GM18907 (cell line): ENCODE measurements at regions not wholly inside any gene's neighbourhood (a gene's known extent, or its start where the extent isn't known, plus 50 kb on each side); places are given as distances from the start of the nearest gene placed in this dataset.

Source experiments
- ATAC-seq: cut with Tn5 transposase; IDR thresholded peaks from one replicate; pipeline ENCODE4 v1.9.1; 2021; ENCODE audit warnings: mild to moderate bottlenecking, moderate library complexity; ENCODE audit not compliant: unreplicated experiment

DNA sequence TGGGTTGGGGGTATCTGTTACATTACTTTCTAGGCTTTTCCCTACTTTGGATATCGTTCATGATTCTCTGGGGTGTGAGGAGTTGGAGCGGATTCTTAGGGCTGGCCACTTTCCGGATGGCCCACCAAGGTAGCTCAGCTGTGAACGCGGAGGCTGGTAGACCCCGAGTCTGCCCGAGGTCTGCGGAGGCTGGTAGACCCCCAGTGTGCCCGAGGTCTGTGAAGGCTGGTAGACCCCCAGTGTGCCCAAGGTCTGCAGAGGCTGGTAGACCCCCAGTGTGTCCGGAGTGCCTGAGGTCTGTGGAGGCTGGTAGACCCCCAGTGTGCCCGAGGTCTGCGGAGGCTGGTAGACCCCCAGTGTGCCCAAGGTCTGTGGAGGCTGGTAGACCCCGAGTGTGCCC, 99.2 kb upstream of the ZNF469 start:
- no peak for ATAC-seq

DNA sequence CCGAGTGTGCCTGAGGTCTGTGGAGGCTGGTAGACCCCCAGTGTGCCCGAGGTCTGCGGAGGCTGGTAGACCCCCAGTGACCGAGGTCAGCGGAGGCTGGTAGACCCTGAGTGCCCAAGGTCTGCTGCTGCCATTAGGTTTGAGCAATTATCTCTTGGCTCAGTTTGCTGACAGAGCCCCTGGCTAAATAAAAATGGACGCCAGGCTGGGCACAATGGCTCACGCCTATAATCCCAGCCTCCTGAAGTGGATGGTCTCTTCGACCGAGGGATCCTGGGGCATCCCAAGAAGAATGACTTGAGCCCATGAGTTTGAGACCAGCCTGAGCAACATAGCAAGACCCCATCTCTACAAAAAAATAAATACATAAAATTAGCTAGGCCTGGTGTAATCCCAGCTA, 98.7 kb upstream of the ZNF469 start:
- ATAC-seq: no peak

DNA sequence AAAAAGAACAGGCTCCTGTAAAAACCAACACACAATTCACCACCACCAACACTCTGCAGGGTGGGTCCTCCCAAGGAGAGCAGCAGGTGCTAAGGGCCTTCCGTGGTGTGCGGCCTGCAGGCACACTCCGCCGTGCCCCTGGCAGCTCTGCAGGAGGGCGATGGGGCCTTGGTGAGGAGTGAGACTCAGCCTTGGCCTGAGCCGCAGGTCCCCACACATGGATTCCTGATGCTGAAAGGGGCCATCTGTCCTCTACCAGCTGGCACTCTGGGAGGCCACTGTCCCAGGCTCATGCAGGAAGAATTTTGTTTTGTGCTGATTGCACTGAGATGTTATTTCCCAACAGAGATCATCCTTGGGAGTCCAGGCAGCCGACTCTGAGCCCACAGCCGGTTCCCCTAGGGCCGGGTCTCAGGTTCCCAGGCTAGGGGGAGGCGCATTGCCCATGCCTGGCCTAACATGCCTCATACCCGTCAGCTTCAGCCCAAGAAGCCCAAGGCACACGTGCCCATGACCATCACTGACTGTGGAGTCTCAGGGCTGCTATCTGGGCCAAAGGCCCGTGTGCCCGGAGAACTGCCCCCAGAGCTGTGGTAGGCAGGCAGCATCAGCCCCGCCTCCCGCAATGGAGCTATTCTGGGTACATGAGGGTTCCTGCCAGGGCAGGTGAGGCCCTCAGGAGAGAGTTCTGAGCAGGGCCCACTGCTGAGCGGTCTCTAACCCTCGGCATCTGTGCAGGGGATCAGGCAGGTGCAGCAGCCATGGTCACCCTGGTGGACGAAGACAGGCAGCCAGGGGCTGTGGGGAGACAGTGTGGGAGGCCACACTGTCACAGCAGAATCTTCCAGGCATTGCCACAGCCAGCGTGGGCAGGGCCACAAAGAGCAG, 97.9 kb upstream of the ZNF469 start:
- no peak for ATAC-seq

DNA sequence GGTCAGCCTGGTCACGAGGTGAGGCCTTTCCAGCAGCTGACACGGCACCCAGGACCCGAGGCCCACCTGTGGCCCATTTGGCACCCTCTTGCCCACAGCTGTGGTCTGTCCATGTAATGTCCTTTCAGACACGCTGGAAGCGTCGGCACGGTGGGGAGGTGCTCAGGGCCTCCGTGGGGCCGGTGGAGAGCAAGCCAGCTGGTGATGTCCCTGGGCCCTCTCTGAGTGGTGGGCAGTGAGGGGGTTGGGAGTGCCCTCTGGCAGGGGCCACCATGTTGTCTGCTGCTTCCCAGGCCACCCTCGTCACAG, 97.3 kb upstream of the ZNF469 start:
- no peak for ATAC-seq

GRCh38 chr16:88286301-88286923, 96.3 kb upstream of the ZNF469 start:
- no peak for ATAC-seq

GRCh38 chr16:88287219-88287618, 95.5 kb upstream of the ZNF469 start:
- no peak for ATAC-seq

DNA sequence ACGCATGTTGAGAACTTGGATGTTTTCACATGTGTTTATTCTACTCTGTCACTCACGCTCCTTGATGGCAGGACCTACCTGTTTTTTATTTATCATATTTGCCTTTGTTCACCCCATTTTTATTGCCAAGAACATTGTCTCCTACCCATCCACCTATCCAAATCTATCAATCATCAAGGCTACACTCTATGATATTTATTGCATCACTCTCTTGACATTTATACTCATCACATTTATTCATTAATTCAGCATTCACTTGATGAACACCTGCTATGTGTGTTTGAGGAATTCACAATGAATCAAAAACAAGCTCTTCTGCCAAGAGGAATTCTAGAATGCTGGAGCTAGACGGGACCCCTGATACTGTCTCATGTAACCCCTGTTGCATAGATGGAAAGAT, 94.5 kb upstream of the ZNF469 start:
- no peak for ATAC-seq

- no peak for ATAC-seq
Observed at GRCh38 chr16:88289001-88289400, 93.8 kb upstream of the ZNF469 start.

DNA sequence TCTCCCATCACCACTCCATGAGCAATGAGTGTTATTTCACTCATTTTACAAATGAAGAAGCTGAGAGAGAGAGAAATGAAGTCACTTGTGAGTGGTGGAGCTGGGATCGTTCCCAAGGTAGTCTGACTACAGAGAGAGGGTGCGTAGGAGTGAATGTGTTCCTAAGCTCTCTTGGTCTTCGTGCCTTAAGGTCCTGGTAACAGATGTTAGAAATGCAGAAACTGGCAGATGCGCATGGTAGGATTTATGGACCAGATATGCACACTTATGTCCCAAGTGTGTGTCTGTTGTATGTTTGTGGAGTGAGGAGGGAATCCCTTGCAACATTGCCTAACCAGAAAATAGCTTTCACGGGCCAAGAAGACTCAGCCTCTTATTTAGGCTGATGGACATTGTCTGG, 93.2 kb upstream of the ZNF469 start:
- ATAC-seq: no peak

GRCh38 chr16:88289968-88290401, 92.8 kb upstream of the ZNF469 start:
- ATAC-seq: no peak

DNA sequence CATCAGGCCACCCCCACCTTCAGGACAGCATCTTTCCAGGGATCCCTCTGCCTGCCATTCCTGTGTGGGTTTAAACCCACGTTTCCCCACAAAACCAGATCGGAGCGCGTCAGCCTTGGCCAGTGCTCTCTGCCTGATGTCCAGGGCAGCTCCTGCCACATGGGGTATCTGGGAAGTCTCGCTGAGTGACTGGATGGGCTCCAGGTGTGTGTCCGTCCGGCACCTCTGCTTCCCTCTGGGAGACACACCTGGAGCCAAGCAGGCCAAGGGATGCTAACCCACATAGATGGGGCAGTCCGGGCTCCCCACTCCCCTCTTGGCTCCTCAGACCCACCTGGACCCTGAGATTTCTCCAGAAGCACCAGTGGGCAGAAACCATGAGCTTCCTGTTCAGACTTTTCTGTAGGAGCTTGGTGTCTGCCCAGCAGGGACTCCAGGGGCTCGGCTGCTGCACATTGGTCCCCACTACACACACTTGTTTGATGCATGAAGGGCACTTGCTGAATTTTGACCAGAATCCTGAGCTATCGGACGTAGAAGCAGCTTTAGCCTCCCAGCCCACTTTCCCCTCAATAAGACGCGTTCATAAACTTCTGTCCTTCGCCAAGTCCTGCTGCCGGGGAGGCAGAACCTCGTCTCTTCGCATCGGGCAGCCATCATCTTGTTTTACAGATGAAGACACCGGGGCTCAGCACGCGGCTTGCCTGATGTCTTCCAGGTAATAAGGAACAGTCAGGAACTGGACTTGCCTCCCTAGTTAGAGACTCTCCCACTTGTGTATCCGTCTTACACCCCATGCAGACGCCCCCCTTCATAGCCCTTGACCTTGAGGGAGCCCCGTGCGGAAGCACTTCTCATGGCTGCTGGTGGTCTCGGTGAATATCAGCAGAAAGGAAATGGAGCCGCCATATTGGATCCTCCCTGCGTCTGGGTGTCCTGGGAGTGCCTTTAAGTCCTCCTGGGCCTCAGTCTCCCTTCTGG, 91.6 kb upstream of the ZNF469 start:
- no peak for ATAC-seq

GRCh38 chr16:88292007-88292970, 90.5 kb upstream of the ZNF469 start:
- ATAC-seq: no peak

DNA sequence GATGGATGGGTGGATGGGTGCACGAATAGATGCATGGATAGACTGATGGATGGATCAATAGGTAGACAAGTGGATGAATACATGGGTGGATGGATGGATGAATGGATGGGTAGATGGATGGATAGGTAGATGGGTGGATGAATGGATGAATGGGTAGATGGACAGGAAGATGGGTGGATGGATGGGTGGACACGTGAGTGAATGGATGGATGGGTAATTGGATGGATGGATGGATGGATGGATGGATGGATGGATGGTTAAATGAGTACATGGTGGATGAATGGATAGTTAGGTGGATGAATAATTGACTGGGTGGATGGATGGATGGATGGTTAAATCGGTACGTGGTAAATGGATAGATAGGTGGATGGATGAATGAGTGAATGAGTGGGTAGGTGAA, 89.7 kb upstream of the ZNF469 start:
- ATAC-seq: no peak

DNA sequence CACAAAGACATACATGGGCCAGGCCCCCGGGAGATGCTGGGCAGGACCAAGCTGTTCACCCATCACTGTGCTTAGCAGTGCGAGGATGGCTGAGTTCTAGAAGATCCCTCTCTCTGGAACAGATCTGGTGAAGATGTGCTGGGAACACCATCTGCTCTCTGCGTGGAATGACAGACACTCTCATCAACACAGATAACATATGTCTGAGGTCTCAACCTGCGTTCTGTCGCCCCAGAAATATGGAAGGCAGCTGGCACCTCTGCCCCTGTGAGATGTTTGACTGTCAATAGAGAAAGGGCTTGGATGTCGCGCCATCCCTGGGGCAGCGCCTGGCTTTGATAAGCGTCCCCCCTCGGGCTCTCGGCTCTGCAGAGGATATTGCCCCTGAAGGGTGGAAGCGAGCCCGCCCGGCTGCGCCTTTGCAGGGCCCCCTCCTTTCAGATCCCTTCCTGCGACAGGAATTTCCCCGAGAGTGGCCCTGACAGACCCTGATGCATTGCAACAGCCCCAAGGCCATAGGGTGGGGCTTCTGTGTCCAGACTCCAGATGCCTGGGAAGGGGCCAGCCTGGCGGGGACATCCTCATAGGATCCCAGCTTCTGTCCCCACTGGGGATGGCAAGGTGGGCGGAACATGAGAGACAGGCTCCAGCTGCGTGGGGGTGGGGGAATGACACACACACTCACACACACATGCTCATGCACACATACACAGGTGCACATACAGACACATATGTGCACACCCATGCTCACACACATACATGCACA, 86.9 kb upstream of the ZNF469 start:
- ATAC-seq: no peak

DNA sequence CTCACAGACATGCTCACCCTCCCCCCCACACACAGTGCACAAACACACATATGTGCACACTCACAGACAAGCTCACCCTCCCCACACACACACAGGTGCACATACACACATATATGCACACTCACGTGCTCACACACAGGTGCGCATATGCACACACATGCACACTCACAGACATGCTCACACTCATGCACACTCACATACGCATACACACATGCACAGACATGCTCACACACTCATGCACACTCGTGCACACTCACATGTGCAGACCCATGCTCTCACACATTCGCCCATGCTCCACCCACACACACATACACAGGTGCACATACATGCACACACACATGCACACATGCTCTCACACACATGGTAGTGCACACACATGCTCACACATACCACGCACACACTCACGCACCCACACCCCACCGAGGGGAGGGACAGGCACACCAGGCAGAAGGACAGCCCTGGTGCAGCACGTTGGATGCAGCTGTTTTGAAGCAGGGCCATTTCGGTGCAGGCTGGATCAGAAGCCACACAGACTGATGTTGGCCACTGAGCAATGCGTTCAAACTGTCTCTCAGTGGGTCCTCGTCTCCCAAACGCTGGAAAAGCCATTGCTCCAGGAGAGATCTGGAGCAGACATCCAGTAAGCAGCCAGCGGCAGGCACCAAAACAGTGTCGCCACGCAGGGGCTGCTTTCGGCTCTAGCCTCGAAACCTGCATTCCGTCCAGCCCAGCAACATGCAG, 86.2 kb upstream of the ZNF469 start:
- ATAC-seq: no peak

DNA sequence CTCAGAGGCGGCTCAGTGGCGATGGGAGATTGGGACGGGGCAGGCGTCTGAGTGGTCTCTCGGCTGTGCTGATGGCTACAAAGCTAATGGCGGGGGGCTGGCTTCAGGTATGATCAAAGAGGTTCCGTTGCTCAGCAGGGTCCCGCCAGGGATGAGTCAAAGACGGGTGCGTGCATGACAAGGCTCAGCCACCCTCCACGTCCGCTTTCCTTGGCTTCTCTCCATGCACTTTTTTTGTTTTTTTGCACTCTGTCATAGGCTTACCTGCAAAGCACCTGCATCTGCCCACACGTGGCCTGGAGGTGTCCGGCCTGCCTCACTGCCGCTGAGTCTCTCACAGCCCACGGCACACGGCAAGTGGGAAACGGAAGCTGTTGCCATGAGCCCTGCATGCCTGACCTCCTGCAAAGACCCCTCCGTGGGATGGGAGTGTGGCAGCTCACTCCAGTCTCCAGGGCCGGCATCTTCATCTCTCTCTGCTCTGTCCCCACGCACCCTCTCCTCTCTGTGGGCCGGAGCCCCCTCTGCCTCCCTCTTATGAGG, 85.5 kb upstream of the ZNF469 start:
- no peak for ATAC-seq

DNA sequence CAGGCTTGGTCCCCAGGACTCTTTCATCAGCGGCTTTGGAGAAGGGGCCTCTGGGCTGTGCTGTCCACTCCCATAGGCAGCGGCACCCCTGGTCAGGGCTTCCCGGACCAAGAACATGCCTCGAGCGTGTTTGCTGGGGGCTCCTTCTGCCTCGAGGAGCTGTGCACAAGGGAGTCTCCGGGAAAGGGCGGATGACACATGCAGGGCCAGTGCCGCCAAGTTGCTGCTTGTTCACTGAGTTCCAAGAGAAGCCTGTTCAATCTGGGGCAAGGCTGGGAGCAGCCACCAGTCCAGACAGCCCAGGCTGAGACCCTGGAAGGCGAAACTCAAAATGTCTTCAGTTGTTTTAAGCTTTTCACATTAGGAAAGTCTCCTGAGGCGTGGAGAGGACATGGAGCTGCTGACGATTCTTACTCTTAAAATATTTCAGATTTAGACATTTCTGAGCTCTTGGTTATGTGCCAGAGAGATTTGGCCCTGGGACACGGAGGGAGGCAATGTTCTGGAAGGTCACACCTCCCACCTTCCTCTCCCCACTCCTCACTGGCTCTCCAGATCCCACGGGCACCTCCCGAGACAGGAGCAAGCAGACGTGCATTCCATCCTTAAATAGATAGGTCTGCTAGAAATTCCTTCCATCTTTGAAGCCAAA, 84.5 kb upstream of the ZNF469 start:
- no peak for ATAC-seq
